Stimulated activated CD8-positive, alpha-beta memory T cell treated with anti-CD3 and anti-CD28 coated beads, Interleukin-4, amount 100 ng/mL, for 4 hours (primary cell): ENCODE measurements at regions not wholly inside any gene's neighbourhood (a gene's known extent, or its start where the extent isn't known, plus 50 kb on each side); places are given as distances from the start of the nearest gene placed in this dataset.

Experiments used
- DNase-seq, 2 donors: peaks; one replicate each; pipeline ENCODE4 v3.0.0-alpha.2; 2020; ENCODE audit warnings: low read depth in 2 of 2, low spot score in 1 of 2

- no peak for DNase-seq
These were observed 178.6 kb upstream of the RBMS1 start for GRCh38 chr2:160672211-160672610.

DNA sequence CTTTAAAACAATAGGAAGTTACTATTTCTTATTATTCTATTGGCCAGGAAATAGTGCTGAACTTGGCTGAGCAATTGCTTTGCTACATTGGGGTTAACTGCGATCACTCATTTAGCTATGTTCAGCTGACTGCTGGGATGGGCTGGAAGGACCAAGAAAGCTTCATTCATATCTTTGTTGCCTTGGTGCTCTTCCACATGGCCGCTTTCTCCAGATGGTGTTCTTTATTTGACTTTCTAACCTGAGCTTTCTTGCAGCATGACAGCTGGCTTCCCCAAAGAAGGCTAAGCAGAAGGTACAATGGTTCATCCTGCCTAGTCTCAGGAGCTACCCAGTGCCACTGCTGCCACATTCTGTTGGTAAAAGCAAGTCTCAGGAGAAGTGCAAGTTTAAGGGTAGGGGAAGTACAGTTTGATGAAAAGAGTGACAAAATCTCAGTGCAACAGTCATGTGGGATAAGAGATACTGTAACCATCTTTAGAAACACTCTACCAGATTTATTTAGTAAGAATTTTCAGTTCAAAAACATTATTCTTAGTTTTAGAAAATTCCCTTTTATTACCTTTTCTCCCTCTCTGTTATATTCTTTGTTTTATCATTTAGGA lies 180.6 kb upstream of the RBMS1 start:
- no peak for DNase-seq

DNA sequence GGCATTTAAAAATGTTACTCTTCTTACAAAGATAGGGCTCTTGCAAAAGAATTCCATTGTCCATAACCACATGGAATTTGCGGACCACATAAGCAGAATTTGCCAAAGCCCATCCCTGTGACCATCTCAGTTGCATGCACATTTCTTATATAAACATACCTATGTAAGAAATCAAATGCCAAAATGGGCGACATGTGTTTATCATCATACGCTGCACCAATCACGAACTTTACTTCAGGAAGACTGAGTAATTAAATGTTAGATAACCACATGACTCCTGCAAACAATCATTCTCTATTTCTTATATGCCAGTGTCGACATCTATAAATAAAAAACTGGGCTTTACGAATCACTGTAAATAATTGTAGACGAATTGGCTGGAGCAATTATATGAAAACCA lies 186.1 kb upstream of the RBMS1 start:
- DNase-seq: no peak

DNA sequence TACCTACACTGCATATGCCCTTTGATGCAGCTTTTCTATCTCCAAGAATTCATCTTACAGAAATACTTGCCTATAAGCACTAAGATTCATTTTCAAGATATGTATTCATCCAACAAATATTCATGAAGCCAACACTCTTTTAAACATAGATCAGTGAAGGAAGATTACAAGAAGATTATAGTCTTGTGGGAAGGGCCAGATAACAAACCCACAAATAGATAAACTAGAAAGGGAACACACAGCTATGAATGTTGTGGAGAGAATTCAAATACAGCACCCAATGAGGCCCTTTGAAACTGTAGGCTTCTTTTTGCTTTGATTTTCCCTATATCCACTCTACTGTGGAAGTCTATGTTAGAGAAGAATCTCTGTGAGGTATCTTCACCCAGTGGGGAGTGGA lies 186.7 kb upstream of the RBMS1 start:
- DNase-seq: no peak

- no peak for DNase-seq
These were observed 187.4 kb upstream of the RBMS1 start for GRCh38 chr2:160680974-160681373.

- DNase-seq: no peak
These were observed 189.6 kb upstream of the RBMS1 start for GRCh38 chr2:160683206-160683605.

DNA sequence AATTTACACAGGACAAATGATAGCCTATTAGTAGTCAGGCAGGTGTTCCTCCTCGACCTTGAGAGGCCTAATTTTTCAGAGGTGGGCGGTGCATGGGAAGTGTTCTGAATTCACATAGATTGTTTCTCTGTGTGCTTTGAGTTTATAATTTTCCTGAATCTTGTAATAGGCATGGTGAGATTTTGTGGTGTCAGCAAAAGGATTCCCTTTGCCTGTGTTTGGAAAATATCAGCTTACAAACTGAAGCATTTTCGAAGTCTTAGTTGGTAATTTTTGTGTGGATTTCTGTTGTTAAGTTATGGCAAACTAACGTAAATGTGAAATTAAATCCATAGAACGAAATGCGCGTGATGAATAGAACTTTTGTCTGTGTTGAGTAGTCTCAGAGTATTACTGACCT lies 194.0 kb upstream of the RBMS1 start:
- no peak for DNase-seq

- DNase-seq: no peak
These were observed 195.8 kb upstream of the RBMS1 start for GRCh38 chr2:160689441-160689840.

GRCh38 chr2:160694221-160694620 lies 200.6 kb upstream of the RBMS1 start:
- DNase-seq: no peak

DNA sequence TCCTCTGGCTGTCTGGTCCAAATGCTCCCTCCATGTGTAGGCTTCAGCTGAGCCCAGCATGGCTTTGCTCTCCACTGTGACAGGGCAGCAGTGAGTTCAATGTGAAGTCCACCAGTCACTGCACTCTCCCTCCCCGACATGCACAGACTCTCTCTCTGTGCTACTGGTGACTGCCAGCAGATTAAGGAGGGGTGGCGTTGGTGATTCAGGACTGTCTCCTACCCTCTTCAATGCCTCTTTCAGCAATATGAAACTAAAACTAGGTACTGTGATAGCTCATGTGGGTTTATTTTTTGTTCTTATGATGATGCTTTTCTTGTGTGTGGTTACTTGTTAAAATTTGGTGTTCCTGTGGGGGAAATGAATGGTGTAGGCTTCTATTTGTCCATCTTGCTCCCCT lies 201.0 kb upstream of the RBMS1 start:
- no peak for DNase-seq

- no peak for DNase-seq
These were observed 201.9 kb upstream of the RBMS1 start for GRCh38 chr2:160695402-160696086.

DNA sequence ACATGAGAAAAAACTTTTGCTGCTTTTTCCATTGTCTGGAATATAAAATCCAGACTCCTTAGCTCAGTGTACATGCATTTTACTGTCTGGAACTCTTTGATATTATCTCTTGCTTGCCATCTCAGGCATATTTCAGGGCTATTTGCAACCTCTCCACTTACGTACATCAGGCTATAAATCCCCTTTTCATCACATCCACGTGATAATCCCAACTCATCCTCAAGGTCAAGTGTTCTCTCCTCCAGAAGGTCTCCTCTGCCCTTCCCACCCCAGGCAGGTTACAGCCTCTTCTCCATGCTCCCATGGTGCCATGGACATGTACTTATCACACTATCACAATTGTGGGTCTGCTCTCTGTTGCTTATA lies 202.5 kb upstream of the RBMS1 start:
- no peak for DNase-seq

DNA sequence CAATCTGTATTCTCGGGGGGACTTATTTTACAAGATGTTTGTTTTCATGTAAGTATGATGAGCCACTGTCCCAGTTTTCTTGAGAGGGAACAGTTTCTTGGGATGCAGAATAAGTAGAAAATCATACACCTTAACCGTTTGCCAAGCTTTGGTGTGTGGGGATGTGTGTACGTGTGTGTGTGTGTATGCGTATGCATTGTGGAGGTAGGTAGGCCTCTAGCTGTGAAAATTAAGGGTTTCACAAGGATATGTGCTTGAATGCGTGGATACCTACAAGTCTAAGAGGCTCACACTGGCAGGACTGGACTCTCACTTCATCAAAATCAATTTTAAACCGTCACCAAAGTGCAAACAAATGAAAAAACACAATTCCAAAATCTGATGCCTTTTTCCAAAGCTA lies 204.2 kb upstream of the RBMS1 start:
- DNase-seq: no peak

DNA sequence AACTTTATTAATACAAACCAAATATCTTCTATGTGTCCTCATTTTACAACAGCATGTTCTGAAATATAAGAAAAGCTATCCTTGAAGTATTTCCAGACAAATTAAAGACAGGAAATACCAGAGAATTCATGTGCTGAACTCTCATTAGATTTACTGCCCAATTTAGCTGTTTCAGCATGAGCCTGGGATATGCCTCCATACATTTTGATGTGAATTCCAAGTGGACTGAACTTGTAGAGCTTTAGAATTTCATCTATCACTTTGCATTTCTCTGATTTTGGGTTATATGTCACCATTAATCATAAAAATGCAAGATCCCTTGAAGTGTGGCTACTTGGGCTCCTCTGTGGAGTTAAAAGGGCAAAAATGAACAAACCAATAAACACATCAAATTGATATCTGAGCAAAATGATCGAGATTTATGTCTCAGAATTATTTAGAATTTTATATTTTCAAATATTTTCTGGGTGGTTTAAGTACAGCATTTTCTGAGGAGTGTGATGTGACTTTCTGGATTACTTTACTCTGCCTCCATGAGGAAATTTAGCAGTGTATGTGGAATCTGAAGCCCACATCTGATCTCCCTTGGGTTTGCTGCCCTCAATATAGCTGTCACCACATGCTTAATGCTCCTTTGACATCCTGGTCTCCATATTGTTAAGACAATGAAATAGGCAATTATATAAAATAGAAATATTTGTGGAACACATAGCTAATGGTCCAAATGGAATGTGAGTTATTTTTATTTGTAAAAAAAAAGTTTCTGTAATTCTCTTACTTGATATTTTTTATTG lies 206.6 kb upstream of the RBMS1 start:
- no peak for DNase-seq

DNA sequence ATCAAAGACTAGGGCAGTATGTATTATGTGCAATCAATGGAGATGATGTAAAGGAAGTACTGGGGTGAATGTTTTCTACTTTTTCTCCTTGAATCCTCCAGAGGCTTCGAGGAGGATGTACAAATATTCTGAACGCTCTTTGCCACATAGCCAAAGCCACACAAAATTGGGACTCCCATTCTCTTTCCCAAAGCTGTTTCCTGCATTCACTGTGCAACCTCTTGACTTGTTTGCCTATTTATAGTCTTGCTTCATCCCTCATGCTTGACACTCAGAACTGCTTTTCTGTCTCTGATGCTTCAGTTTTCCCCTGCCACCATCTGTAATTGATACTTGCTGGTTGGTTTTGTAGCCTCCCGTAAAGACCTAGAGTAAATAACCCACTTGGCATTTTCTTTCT lies 208.2 kb upstream of the RBMS1 start:
- no peak for DNase-seq

GRCh38 chr2:160702754-160703153 lies 209.1 kb upstream of the RBMS1 start:
- no peak for DNase-seq

- no peak for DNase-seq
These were observed 210.3 kb upstream of the RBMS1 start for GRCh38 chr2:160703648-160704585.

GRCh38 chr2:160715428-160715827 lies 221.8 kb upstream of the RBMS1 start:
- no peak for DNase-seq

DNA sequence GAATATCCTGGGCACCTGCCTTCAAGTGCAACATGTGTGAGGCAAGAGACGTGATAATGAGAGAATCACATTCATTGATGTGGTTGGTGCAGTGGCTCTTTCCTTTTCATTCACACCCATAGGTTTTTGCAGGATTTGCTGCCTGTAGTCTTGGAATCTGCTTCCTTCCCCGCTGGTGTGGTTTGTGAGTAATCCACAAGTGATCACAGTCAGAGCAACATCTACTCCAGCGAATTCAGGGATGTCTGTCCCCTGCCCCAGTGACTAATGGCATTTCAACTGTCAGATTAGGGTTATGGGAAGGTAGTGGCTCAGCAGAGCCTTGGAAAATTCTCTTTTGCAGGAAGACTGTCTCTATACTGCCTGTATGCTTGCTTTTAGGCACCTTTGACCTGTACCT lies 225.5 kb upstream of the RBMS1 start:
- DNase-seq: no peak

DNA sequence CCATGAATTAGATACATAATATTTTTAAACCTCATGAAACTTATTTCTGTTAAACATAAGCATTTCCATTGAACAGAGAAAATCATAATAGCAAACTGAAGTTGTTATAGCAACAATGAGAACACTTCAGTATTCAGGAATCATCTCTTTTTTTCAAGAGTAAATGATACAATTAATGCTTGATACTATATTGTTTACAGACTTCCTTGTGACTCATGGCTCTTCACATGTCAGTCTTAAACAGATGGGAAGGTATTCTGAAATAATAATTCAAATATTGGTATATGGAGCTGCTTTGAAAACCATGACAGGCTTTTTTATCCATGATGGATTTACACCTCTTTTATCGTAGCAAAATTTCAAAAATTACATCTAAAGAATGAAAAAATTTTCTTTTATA lies 226.5 kb upstream of the RBMS1 start:
- DNase-seq: no peak
